ENCODE measurements at regions not wholly inside any gene's neighbourhood (a gene's known extent, or its start where the extent isn't known, plus 50 kb on each side); places are given as distances from the start of the nearest gene placed in this dataset.
A peak's percentile ranks its signal among the peaks of the same experiment; 100 is the strongest.
"Not testable (repeated sequence)": the region's sequence is repeated elsewhere in the genome, so short reads cannot be mapped to it uniquely, and the experiment has no call there.

- Histone ChIP-seq H3K4me3 (ENCODE audit: low read depth, low read length) (no peak overlapping the region), H3K36me3 (ENCODE audit: control insufficient read depth, insufficient read depth, low read length) (no peaks in the 10 kb centered on the region), H3K27me3 (ENCODE audit: control insufficient read depth, insufficient read depth, low read length) (no peaks in the 10 kb centered on the region)
- peak; percentile 76 for DNase-seq (ENCODE audit: low read depth)
- TF ChIP-seq, protein P1, sequence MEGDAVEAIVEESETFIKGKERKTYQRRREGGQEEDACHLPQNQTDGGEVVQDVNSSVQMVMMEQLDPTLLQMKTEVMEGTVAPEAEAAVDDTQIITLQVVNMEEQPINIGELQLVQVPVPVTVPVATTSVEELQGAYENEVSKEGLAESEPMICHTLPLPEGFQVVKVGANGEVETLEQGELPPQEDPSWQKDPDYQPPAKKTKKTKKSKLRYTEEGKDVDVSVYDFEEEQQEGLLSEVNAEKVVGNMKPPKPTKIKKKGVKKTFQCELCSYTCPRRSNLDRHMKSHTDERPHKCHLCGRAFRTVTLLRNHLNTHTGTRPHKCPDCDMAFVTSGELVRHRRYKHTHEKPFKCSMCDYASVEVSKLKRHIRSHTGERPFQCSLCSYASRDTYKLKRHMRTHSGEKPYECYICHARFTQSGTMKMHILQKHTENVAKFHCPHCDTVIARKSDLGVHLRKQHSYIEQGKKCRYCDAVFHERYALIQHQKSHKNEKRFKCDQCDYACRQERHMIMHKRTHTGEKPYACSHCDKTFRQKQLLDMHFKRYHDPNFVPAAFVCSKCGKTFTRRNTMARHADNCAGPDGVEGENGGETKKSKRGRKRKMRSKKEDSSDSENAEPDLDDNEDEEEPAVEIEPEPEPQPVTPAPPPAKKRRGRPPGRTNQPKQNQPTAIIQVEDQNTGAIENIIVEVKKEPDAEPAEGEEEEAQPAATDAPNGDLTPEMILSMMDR (IDR thresholded peaks at IDR 0.05; ENCODE audit: insufficient read depth, low read length, severe bottlenecking), result no peak
- FAIRE-seq, result no peak
Measured at GRCh38 chr7:35905555-35905954, 104.7 kb downstream of the SEPTIN7 start.

GRCh38 chr7:35906191-35906908 lies 105.5 kb downstream of the SEPTIN7 start:
- Histone ChIP-seq H3K36me3 (ENCODE audit: control insufficient read depth, insufficient read depth, low read length) (no peaks in the 10 kb centered on the region), H3K27me3 (ENCODE audit: control insufficient read depth, insufficient read depth, low read length) (no peaks in the 10 kb centered on the region), H3K4me3 (ENCODE audit: low read depth, low read length) (no peak overlapping the region)
- FAIRE-seq (no peak), DNase-seq (ENCODE audit: low read depth) (peak; percentile 78)
- TF ChIP-seq, protein P1 (IDR thresholded peaks at IDR 0.05; ENCODE audit: insufficient read depth, low read length, severe bottlenecking), result peak; percentile 81

DNA sequence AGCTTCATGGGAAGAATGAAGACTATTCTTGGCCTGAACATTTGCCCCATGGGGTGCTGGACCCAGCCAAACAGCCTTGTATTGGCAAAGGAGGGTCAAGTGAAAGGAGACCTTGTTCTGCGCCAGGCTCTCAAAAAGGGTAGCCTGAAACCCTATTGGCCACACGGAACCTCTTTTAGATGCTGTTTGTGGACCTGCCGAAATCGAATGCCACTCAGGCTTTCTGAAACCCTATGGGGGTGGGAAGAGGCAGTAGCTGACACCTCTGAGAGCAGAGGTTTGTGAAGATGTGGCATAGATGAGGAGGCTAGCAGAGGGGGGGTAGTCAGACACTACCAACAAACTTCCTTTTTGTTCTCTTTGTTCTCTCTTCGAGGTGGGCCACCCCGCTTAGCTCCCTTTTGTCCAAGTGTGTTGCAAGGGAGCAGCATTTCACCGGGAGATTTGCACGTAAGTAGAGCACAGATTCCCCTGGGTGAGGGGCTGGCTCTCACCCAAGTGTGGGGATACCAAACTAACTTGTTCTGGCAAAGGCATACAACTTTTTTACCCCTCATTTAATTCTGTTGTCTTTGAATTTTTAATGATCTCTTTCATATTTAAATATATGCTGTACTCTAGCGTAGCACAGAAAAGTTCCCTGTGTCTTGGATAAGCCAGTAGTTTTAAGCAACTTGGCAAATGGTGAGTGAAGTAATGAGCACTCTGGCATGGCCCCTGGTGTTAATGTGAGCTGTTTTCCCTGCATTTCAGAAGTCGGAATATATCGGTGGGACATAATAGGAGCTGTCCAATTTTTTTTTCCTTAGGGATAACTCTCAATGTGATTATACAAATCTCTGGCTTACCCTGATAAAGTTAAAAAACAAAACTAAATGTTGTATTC lies 107.7 kb downstream of the SEPTIN7 start:
- FAIRE-seq, result no peak
- DNase-seq (ENCODE audit: low read depth), result no peak
- TF ChIP-seq, protein P1 (IDR thresholded peaks at IDR 0.05; ENCODE audit: insufficient read depth, low read length, severe bottlenecking), result no peak

DNA sequence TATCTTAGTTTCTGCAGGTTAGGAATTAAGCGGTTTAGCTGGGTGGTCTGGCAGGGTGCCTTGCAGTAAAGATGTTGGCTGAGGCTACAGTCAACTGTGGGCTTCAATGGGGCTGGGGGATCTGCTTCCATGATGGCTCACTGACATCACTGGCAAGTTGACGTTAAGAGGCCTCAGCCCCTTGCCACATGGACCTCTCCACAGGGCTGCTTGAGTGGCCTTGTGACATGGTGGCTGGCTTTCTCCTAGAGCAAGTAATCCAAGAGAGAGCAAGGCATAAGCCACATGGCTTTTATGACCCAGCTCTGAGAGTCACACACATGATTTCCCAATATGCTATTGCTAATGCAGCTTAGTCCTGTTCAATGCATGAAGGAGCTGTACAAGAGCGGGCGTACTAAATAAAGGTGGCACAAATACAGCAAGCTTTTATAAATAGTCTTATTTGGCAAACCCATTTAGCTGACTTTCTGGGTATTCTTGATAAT lies 109.1 kb downstream of the SEPTIN7 start:
- Histone ChIP-seq H3K36me3 (ENCODE audit: control insufficient read depth, insufficient read depth, low read length) (no peaks in the 10 kb centered on the region), H3K27me3 (ENCODE audit: control insufficient read depth, insufficient read depth, low read length) (no peaks in the 10 kb centered on the region), H3K4me3 (ENCODE audit: low read depth, low read length) (no peak overlapping the region)
- TF ChIP-seq, protein P1 (IDR thresholded peaks at IDR 0.05; ENCODE audit: insufficient read depth, low read length, severe bottlenecking), result no peak
- no peak for DNase-seq (ENCODE audit: low read depth)
- FAIRE-seq, result no peak

More for the DNA sequence above, 107.7 kb downstream of the SEPTIN7 start:
- Histone ChIP-seq H3K27me3 (ENCODE audit: control insufficient read depth, insufficient read depth, low read length) (no peaks in the 10 kb centered on the region), H3K4me3 (ENCODE audit: low read depth, low read length) (no peak overlapping the region), H3K36me3 (ENCODE audit: control insufficient read depth, insufficient read depth, low read length) (no peaks in the 10 kb centered on the region)

DNA sequence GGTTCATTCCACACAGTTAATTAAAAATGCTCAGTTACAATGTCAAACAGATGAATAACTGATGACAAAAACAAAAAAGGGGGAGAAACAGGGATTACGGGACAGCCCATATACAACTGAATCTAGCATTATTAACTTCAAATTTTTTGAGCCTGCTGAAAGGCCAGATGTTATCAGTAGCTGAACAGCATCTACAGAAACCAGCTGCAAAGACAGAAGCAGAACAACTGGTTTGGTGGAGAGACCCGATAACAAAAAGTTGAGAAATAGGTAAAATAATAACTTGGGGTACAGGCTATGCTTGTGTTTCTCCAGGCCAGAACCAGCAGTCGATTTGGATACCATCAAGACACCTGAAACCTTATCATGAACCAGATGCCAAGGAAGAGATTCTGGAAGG lies 109.8 kb downstream of the SEPTIN7 start:
- not testable (repeated sequence) for H3K4me3 ChIP-seq (ENCODE audit: low read depth, low read length); H3K36me3 ChIP-seq (ENCODE audit: control insufficient read depth, insufficient read depth, low read length); FAIRE-seq; H3K27me3 ChIP-seq (ENCODE audit: control insufficient read depth, insufficient read depth, low read length); DNase-seq (ENCODE audit: low read depth)

GRCh38 chr7:35913350-35913749 lies 112.5 kb downstream of the SEPTIN7 start:
- not testable (repeated sequence) for DNase-seq (ENCODE audit: low read depth); H3K4me3 ChIP-seq (ENCODE audit: low read depth, low read length); H3K27me3 ChIP-seq (ENCODE audit: control insufficient read depth, insufficient read depth, low read length); FAIRE-seq; H3K36me3 ChIP-seq (ENCODE audit: control insufficient read depth, insufficient read depth, low read length)

- FAIRE-seq; H3K36me3 ChIP-seq (ENCODE audit: control insufficient read depth, insufficient read depth, low read length); DNase-seq (ENCODE audit: low read depth): not testable (repeated sequence)
Measured at GRCh38 chr7:35914214-35914613, 113.4 kb downstream of the SEPTIN7 start.

GRCh38 chr7:35915247-35915955 lies 114.5 kb downstream of the SEPTIN7 start:
- FAIRE-seq; H3K4me3 ChIP-seq (ENCODE audit: low read depth, low read length); H3K36me3 ChIP-seq (ENCODE audit: control insufficient read depth, insufficient read depth, low read length); DNase-seq (ENCODE audit: low read depth); H3K27me3 ChIP-seq (ENCODE audit: control insufficient read depth, insufficient read depth, low read length): not testable (repeated sequence)

More at GRCh38 chr7:35914214-35914613, 113.4 kb downstream of the SEPTIN7 start:
- H3K27me3 ChIP-seq (ENCODE audit: control insufficient read depth, insufficient read depth, low read length); H3K4me3 ChIP-seq (ENCODE audit: low read depth, low read length): not testable (repeated sequence)

GRCh38 chr7:35918217-35918616 lies 117.4 kb downstream of the SEPTIN7 start:
- H3K27me3 ChIP-seq (ENCODE audit: control insufficient read depth, insufficient read depth, low read length); H3K36me3 ChIP-seq (ENCODE audit: control insufficient read depth, insufficient read depth, low read length); DNase-seq (ENCODE audit: low read depth); H3K4me3 ChIP-seq (ENCODE audit: low read depth, low read length); FAIRE-seq: not testable (repeated sequence)

Data from bronchial epithelial cell (primary cell).